ENCODE measurements at regions not wholly inside any gene's neighbourhood (a gene's known extent, or its start where the extent isn't known, plus 50 kb on each side); places are given as distances from the start of the nearest gene placed in this dataset.

- TF ChIP-seq, protein P1, sequence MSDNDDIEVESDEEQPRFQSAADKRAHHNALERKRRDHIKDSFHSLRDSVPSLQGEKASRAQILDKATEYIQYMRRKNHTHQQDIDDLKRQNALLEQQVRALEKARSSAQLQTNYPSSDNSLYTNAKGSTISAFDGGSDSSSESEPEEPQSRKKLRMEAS (IDR thresholded peaks at IDR 0.05) = no peak
- TF ChIP-seq YY1 (IDR thresholded peaks at IDR 0.05) (no peak), CTCF (IDR thresholded peaks at IDR 0.05; ENCODE audit: low read depth, low read length, missing input control) (no peak), RAD21 (IDR thresholded peaks at IDR 0.05) (no peak), NR2F2 (IDR thresholded peaks at IDR 0.05) (no peak), REST (IDR thresholded peaks at IDR 0.05) (no peak), HNF4A (conservative IDR thresholded peaks at IDR 0.05) (no peak), TAF1 (conservative IDR thresholded peaks at IDR 0.05) (no peak), GABPA (IDR thresholded peaks at IDR 0.05 in 1 of 2, conservative IDR thresholded peaks at IDR 0.05 in 1 of 2) (no peak)
- TF ChIP-seq, protein P2, sequence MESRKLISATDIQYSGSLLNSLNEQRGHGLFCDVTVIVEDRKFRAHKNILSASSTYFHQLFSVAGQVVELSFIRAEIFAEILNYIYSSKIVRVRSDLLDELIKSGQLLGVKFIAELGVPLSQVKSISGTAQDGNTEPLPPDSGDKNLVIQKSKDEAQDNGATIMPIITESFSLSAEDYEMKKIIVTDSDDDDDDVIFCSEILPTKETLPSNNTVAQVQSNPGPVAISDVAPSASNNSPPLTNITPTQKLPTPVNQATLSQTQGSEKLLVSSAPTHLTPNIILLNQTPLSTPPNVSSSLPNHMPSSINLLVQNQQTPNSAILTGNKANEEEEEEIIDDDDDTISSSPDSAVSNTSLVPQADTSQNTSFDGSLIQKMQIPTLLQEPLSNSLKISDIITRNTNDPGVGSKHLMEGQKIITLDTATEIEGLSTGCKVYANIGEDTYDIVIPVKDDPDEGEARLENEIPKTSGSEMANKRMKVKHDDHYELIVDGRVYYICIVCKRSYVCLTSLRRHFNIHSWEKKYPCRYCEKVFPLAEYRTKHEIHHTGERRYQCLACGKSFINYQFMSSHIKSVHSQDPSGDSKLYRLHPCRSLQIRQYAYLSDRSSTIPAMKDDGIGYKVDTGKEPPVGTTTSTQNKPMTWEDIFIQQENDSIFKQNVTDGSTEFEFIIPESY (IDR thresholded peaks at IDR 0.05) = no peak
Measured at GRCh38 chr17:62162898-62163297, 97.8 kb upstream of the MED13 start.
